Neural crest cell (in vitro differentiated cells): ENCODE measurements at regions not wholly inside any gene's neighbourhood (a gene's known extent, or its start where the extent isn't known, plus 50 kb on each side); places are given as distances from the start of the nearest gene placed in this dataset.

Experiments
- DNase-seq: peaks from one replicate; pipeline ENCODE4 v3.0.0; 2021; ENCODE audit warnings: low read depth, mixed read lengths, low spot score
- H3K27ac Mint-ChIP-seq: one replicate; pipeline ENCODE4 v1.8.0; 2021; ENCODE audit warnings: mild to moderate bottlenecking, mixed read lengths; ENCODE audit not compliant: unreplicated experiment
- H3K27me3 Mint-ChIP-seq: 2 replicates; pipeline ENCODE4 v1.8.0; 2021; ENCODE audit warnings: low read depth, mild to moderate bottlenecking, mixed read lengths
- H3K36me3 Mint-ChIP-seq: 2 replicates; pipeline ENCODE4 v1.8.0; 2021; ENCODE audit warnings: low read depth, mild to moderate bottlenecking, mixed read lengths
- H3K4me1 Mint-ChIP-seq: 2 replicates; pipeline ENCODE4 v1.8.0; 2021; ENCODE audit warnings: mixed read lengths
- H3K4me3 Mint-ChIP-seq: one replicate; pipeline ENCODE4 v1.8.0; 2021; ENCODE audit warnings: mild to moderate bottlenecking, mixed read lengths
- H3K9me3 Mint-ChIP-seq: 2 replicates; pipeline ENCODE4 v1.8.0; 2021; ENCODE audit warnings: mixed read lengths
- TF ChIP-seq, protein P1 (sequence below): fragments of 200-600 bp; sonication (generic); conservative IDR thresholded peaks from 2 replicates; pipeline ENCODE4 v1.5.0; 2021; ENCODE audit warnings: antibody characterized with exemption, mild to moderate bottlenecking

- no peak overlapping the region for H3K27ac Mint-ChIP-seq
- DNase-seq = no peak
- H3K4me3 Mint-ChIP-seq = no peak overlapping the region
- TF ChIP-seq, protein P1, sequence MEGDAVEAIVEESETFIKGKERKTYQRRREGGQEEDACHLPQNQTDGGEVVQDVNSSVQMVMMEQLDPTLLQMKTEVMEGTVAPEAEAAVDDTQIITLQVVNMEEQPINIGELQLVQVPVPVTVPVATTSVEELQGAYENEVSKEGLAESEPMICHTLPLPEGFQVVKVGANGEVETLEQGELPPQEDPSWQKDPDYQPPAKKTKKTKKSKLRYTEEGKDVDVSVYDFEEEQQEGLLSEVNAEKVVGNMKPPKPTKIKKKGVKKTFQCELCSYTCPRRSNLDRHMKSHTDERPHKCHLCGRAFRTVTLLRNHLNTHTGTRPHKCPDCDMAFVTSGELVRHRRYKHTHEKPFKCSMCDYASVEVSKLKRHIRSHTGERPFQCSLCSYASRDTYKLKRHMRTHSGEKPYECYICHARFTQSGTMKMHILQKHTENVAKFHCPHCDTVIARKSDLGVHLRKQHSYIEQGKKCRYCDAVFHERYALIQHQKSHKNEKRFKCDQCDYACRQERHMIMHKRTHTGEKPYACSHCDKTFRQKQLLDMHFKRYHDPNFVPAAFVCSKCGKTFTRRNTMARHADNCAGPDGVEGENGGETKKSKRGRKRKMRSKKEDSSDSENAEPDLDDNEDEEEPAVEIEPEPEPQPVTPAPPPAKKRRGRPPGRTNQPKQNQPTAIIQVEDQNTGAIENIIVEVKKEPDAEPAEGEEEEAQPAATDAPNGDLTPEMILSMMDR = no peak
- H3K9me3 Mint-ChIP-seq = no peaks in the 10 kb centered on the region
- H3K27me3 Mint-ChIP-seq = peaks cover 2% of the 10 kb centered on the region
- H3K4me1 Mint-ChIP-seq = no peaks in the 10 kb centered on the region
- no peaks in the 10 kb centered on the region for H3K36me3 Mint-ChIP-seq
These were observed 54.9 kb upstream of the CA10 start for GRCh38 chr17:52213451-52213850.

DNA sequence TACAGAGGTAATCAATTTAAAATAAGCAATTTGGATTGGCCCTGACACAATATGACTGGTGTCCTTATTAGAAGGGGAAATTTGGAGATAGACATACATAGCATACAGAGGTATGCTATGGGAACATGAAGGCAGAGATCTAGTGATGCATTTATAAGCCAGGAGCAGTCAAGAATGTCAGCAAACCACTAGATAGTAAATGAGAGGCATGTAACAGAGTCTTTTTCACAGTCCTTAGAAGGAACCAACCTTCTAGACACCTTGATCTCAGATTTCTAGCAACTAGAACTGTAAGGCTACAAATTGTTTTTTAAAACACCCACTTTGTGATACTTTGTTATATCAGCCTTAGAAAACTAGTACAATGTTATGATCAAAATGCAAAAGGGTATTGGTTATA, 54.3 kb upstream of the CA10 start:
- H3K9me3 Mint-ChIP-seq = no peaks in the 10 kb centered on the region
- peaks cover 5% of the 10 kb centered on the region for H3K27me3 Mint-ChIP-seq
- DNase-seq = no peak
- no peak overlapping the region for H3K27ac Mint-ChIP-seq
- no peaks in the 10 kb centered on the region for H3K36me3 Mint-ChIP-seq
- TF ChIP-seq, protein P1 = no peak
- no peak overlapping the region for H3K4me3 Mint-ChIP-seq
- no peaks in the 10 kb centered on the region for H3K4me1 Mint-ChIP-seq

DNA sequence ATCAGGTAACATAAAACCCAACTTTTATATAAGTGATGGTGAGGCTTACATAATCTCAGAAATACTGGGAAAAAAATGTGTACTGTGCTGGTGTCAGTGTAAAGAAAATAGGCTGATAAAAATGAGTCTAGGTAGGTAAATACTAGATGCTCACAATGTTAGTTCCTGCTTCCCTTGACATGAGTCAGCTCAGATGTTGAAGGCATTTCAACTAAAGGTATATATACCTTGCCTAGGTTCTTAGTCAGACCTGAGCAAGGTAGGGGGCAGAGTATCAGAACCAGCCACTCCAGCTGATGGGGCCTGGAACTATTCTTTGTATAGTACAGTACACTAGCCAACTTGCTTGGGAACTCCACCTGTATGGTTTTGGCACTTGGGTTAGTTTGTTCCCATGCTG, 51.0 kb upstream of the CA10 start:
- no peak overlapping the region for H3K27ac Mint-ChIP-seq
- no peaks in the 10 kb centered on the region for H3K36me3 Mint-ChIP-seq
- H3K4me3 Mint-ChIP-seq = no peak overlapping the region
- DNase-seq = no peak
- H3K27me3 Mint-ChIP-seq = peaks cover 13% of the 10 kb centered on the region
- TF ChIP-seq, protein P1 = no peak
- H3K4me1 Mint-ChIP-seq = no peaks in the 10 kb centered on the region
- no peaks in the 10 kb centered on the region for H3K9me3 Mint-ChIP-seq
